A673 (cell line): ENCODE measurements at regions not wholly inside any gene's neighbourhood (a gene's known extent, or its start where the extent isn't known, plus 50 kb on each side); places are given as distances from the start of the nearest gene placed in this dataset.

Experiments
- CTCF ChIP-seq: fragments of 300-800, 200-600 bp; sonication (generic); conservative IDR thresholded peaks from 2 replicates; pipeline ENCODE4 v1.5.1; 2017; ENCODE audit warnings: low read depth, mild to moderate bottlenecking, antibody characterized with exemption, low read length, moderate library complexity, mixed read lengths
- EZH2 ChIP-seq: fragments of 200-600 bp; sonication (generic); IDR thresholded peaks from 2 replicates; pipeline ENCODE4 v1.6.1; 2017; ENCODE audit warnings: borderline replicate concordance, low read depth, mild to moderate bottlenecking, mixed read lengths, antibody characterized with exemption, low read length; ENCODE audit not compliant: poor library complexity, severe bottlenecking

- no peak for TF ChIP-seq CTCF
- TF ChIP-seq EZH2: no peak
Measured at GRCh38 chr5:18323891-18324290, 689.6 kb downstream of the TAF11L14 start.
